ENCODE measurements at regions not wholly inside any gene's neighbourhood (a gene's known extent, or its start where the extent isn't known, plus 50 kb on each side); places are given as distances from the start of the nearest gene placed in this dataset.

GRCh38 chr1:56286956-56287355, 292.4 kb downstream of the PLPP3 start:
- no peak for DNase-seq
- Histone ChIP-seq H3K27me3 (no peaks in the 10 kb centered on the region), H3K4me1 (no peaks in the 10 kb centered on the region), H3K36me3 (no peaks in the 10 kb centered on the region), H3K9me3 (no peaks in the 10 kb centered on the region), H3K4me3 (ENCODE audit: low read depth, low read length) (no peak overlapping the region)
- TF ChIP-seq CTCF (IDR thresholded peaks at IDR 0.05; ENCODE audit: low read depth, low read length), result no peak

- Histone ChIP-seq H3K27me3 (no peaks in the 10 kb centered on the region), H3K4me1 (no peaks in the 10 kb centered on the region), H3K4me3 (ENCODE audit: low read depth, low read length) (no peak overlapping the region), H3K9me3 (no peaks in the 10 kb centered on the region), H3K36me3 (no peaks in the 10 kb centered on the region)
- no peak for TF ChIP-seq CTCF (IDR thresholded peaks at IDR 0.05; ENCODE audit: low read depth, low read length)
- no peak for DNase-seq
Observed at GRCh38 chr1:56286506-56286905, 292.9 kb downstream of the PLPP3 start.

GRCh38 chr1:56285554-56286402, 293.6 kb downstream of the PLPP3 start:
- Histone ChIP-seq H3K27me3 (no peaks in the 10 kb centered on the region), H3K36me3 (no peaks in the 10 kb centered on the region), H3K4me1 (no peaks in the 10 kb centered on the region), H3K4me3 (ENCODE audit: low read depth, low read length) (no peak overlapping the region), H3K9me3 (no peaks in the 10 kb centered on the region)
- DNase-seq, result no peak
- no peak for TF ChIP-seq CTCF (IDR thresholded peaks at IDR 0.05; ENCODE audit: low read depth, low read length)

- no peaks in the 10 kb centered on the region for H3K36me3 ChIP-seq
- H3K4me3 ChIP-seq (ENCODE audit: low read depth, low read length), result no peak overlapping the region
- DNase-seq, result no peak
- H3K9me3 ChIP-seq, result no peaks in the 10 kb centered on the region
- no peak for TF ChIP-seq CTCF (IDR thresholded peaks at IDR 0.05; ENCODE audit: low read depth, low read length)
- H3K27me3 ChIP-seq, result no peaks in the 10 kb centered on the region
- no peaks in the 10 kb centered on the region for H3K4me1 ChIP-seq
Observed at GRCh38 chr1:56284928-56285327, 294.4 kb downstream of the PLPP3 start.

GRCh38 chr1:56278061-56278460, 301.3 kb downstream of the PLPP3 start:
- no peak for TF ChIP-seq CTCF (IDR thresholded peaks at IDR 0.05; ENCODE audit: low read depth, low read length)
- Histone ChIP-seq H3K36me3 (no peaks in the 10 kb centered on the region), H3K27me3 (no peaks in the 10 kb centered on the region), H3K4me3 (ENCODE audit: low read depth, low read length) (no peak overlapping the region), H3K9me3 (no peaks in the 10 kb centered on the region), H3K4me1 (no peaks in the 10 kb centered on the region)
- no peak for DNase-seq

- Histone ChIP-seq H3K4me3 (ENCODE audit: low read depth, low read length) (no peak overlapping the region), H3K9me3 (no peaks in the 10 kb centered on the region), H3K36me3 (no peaks in the 10 kb centered on the region), H3K4me1 (no peaks in the 10 kb centered on the region), H3K27me3 (no peaks in the 10 kb centered on the region)
- DNase-seq, result no peak
- no peak for TF ChIP-seq CTCF (IDR thresholded peaks at IDR 0.05; ENCODE audit: low read depth, low read length)
Observed at GRCh38 chr1:56268519-56269140, 310.7 kb downstream of the PLPP3 start.
